ENCODE measurements at regions not wholly inside any gene's neighbourhood (a gene's known extent, or its start where the extent isn't known, plus 50 kb on each side); places are given as distances from the start of the nearest gene placed in this dataset.

GRCh38 chrX:9317176-9317575, 147.7 kb upstream of the TBL1X start:
- TF ChIP-seq CTCF (IDR thresholded peaks at IDR 0.05; ENCODE audit: borderline replicate concordance, extremely low read depth, low read length, poor library complexity, severe bottlenecking) (no peak), EZH2 (IDR thresholded peaks at IDR 0.05; ENCODE audit: borderline replicate concordance, low read depth, low read length, severe bottlenecking) (no peak)
